HEK293 (cell line): ENCODE measurements at regions not wholly inside any gene's neighbourhood (a gene's known extent, or its start where the extent isn't known, plus 50 kb on each side); places are given as distances from the start of the nearest gene placed in this dataset.

ENCODE experiments used
- CTCF ChIA-PET: fragments of 350-600 bp; formaldehyde crosslinking; extraction: SDS; loops from one replicate; lab custom pipeline; 2021; ENCODE audit warnings: antibody characterized with exemption; lab: Yijun Ruan, JAX
- POLR2A ChIA-PET: fragments of 300-600 bp; formaldehyde crosslinking; extraction: SDS; loops from one replicate; lab custom pipeline; 2020; ENCODE audit warnings: antibody characterized with exemption, inconsistent platforms; lab: Yijun Ruan, JAX
- H3K27ac ChIP-seq: fragments of 200-500 bp; sonication (Bioruptor generic); 2 replicates; pipeline ENCODE4 v1.5.1; 2014; ENCODE audit warnings: low read depth, low read length, control low read depth, inconsistent platforms; ENCODE audit errors: extremely low read depth
- H3K36me3 ChIP-seq, 2 experiments: fragments of 200-500 bp in 1 of 2; sonication (Bioruptor generic) in 1 of 2; 1 replicate in 1 of 2; 2 replicates in 1 of 2; pipeline ENCODE4 v1.5.1; 2014 to 2017; ENCODE audit warnings: inconsistent platforms in 2 of 2, low read length in 2 of 2; ENCODE audit not compliant: control insufficient read depth in 2 of 2, insufficient read depth in 1 of 2
- H3K4me1 ChIP-seq: fragments of 200-500 bp; sonication (Bioruptor generic); 2 replicates; pipeline ENCODE4 v1.5.1; 2014; ENCODE audit warnings: mild to moderate bottlenecking, low read length, inconsistent platforms; ENCODE audit not compliant: control insufficient read depth, insufficient read depth
- H3K4me3 ChIP-seq: 2 replicates; pipeline ENCODE4 v1.5.1; 2011; ENCODE audit warnings: low read depth, mild to moderate bottlenecking, control low read depth, low read length, moderate library complexity
- H3K9me3 ChIP-seq: fragments of 200-500 bp; sonication (Bioruptor generic); 2 replicates; pipeline ENCODE4 v1.5.1; 2014; ENCODE audit warnings: low read depth, low read length, inconsistent platforms; ENCODE audit not compliant: control insufficient read depth, insufficient read depth
- BCL11B ChIP-seq: fragments of 450-650 bp; formaldehyde crosslinking; IDR thresholded peaks from 2 replicates; pipeline ENCODE4 v1.5.1; 2016; ENCODE audit warnings: low read depth, missing biosample characterization, missing genetic modification characterization
- GLI2 ChIP-seq: fragments of 450-650 bp; formaldehyde crosslinking; IDR thresholded peaks from 2 replicates; pipeline ENCODE4; 2017; ENCODE audit warnings: missing biosample characterization, missing genetic modification characterization, low read depth, borderline replicate concordance
- GLIS1 ChIP-seq: fragments of 450-650 bp; formaldehyde crosslinking; IDR thresholded peaks from 2 replicates; pipeline ENCODE4 v1.5.1; 2016; ENCODE audit warnings: missing biosample characterization, missing genetic modification characterization
- GLIS2 ChIP-seq: fragments of 450-650 bp; formaldehyde crosslinking; IDR thresholded peaks from 2 replicates; pipeline ENCODE4 v1.5.1; 2016; ENCODE audit warnings: missing biosample characterization, missing genetic modification characterization
- HOXD13 ChIP-seq: sonication (generic); formaldehyde crosslinking; IDR thresholded peaks from 2 replicates; pipeline ENCODE4 v1.8.0; 2022; ENCODE audit warnings: missing genetic modification reagents, borderline replicate concordance
- KLF16 ChIP-seq: fragments of 450-650 bp; formaldehyde crosslinking; IDR thresholded peaks from 2 replicates; pipeline ENCODE4 v1.5.1; 2017; ENCODE audit warnings: missing biosample characterization, missing genetic modification characterization
- SCRT1 ChIP-seq: fragments of 450-650 bp; formaldehyde crosslinking; IDR thresholded peaks from 2 replicates; pipeline ENCODE4 v1.5.1; 2016; ENCODE audit warnings: missing biosample characterization, missing genetic modification characterization, borderline replicate concordance
- SCRT2 ChIP-seq: fragments of 450-650 bp; formaldehyde crosslinking; IDR thresholded peaks from 2 replicates; pipeline ENCODE4 v1.5.1; 2016; ENCODE audit warnings: missing biosample characterization, missing genetic modification characterization
- SP2 ChIP-seq: fragments of 450-650 bp; formaldehyde crosslinking; IDR thresholded peaks from 2 replicates; pipeline ENCODE4 v1.5.1; 2016; ENCODE audit warnings: missing biosample characterization, missing genetic modification characterization
- ZFHX2 ChIP-seq: fragments of 450-650 bp; formaldehyde crosslinking; conservative IDR thresholded peaks from 2 replicates; pipeline ENCODE4 v1.5.1; 2016; ENCODE audit warnings: missing biosample characterization, missing genetic modification characterization
- ZFP37 ChIP-seq: fragments of 450-650 bp; formaldehyde crosslinking; IDR thresholded peaks from 2 replicates; pipeline ENCODE4 v1.5.1; 2016; ENCODE audit warnings: missing biosample characterization, missing genetic modification characterization
- ZNF10 ChIP-seq: fragments of 450-650 bp; formaldehyde crosslinking; IDR thresholded peaks from 2 replicates; pipeline ENCODE4 v1.5.1; 2017; ENCODE audit warnings: missing biosample characterization, missing genetic modification characterization
- ZNF2 ChIP-seq: fragments of 450-650 bp; formaldehyde crosslinking; IDR thresholded peaks from 2 replicates; pipeline ENCODE4 v1.5.1; 2016; ENCODE audit warnings: missing biosample characterization, missing genetic modification characterization
- ZNF239 ChIP-seq: fragments of 450-650 bp; formaldehyde crosslinking; IDR thresholded peaks from 2 replicates; pipeline ENCODE4 v1.5.1; 2016; ENCODE audit warnings: missing biosample characterization, missing genetic modification characterization
- ZNF248 ChIP-seq: fragments of 450-650 bp; formaldehyde crosslinking; IDR thresholded peaks from 2 replicates; pipeline ENCODE4 v1.5.1; 2017; ENCODE audit warnings: missing biosample characterization, missing genetic modification characterization
- ZNF629 ChIP-seq: fragments of 450-650 bp; formaldehyde crosslinking; IDR thresholded peaks from 2 replicates; pipeline ENCODE4 v1.5.1; 2017; ENCODE audit warnings: missing biosample characterization, missing genetic modification characterization
- ZNF670 ChIP-seq: fragments of 450-650 bp; formaldehyde crosslinking; IDR thresholded peaks from 2 replicates; pipeline ENCODE4 v1.5.1; 2016; ENCODE audit warnings: missing biosample characterization, missing genetic modification characterization, low read depth
- ZNF707 ChIP-seq: fragments of 450-650 bp; formaldehyde crosslinking; IDR thresholded peaks from 2 replicates; pipeline ENCODE4 v1.5.1; 2016; ENCODE audit warnings: missing biosample characterization, missing genetic modification characterization
- ZNF76 ChIP-seq: fragments of 450-650 bp; formaldehyde crosslinking; IDR thresholded peaks from 2 replicates; pipeline ENCODE4; 2016; ENCODE audit warnings: low read depth, missing biosample characterization, missing genetic modification characterization, borderline replicate concordance
- ZNF768 ChIP-seq: fragments of 450-650 bp; formaldehyde crosslinking; IDR thresholded peaks from 2 replicates; pipeline ENCODE4 v1.5.1; 2018; ENCODE audit warnings: missing biosample characterization, mild to moderate bottlenecking, missing genetic modification characterization
- TF ChIP-seq, protein P1 (sequence below): fragments of 450-650 bp; formaldehyde crosslinking; IDR thresholded peaks from 2 replicates; pipeline ENCODE4 v1.5.1; 2016; ENCODE audit warnings: missing biosample characterization, missing genetic modification characterization

DNA sequence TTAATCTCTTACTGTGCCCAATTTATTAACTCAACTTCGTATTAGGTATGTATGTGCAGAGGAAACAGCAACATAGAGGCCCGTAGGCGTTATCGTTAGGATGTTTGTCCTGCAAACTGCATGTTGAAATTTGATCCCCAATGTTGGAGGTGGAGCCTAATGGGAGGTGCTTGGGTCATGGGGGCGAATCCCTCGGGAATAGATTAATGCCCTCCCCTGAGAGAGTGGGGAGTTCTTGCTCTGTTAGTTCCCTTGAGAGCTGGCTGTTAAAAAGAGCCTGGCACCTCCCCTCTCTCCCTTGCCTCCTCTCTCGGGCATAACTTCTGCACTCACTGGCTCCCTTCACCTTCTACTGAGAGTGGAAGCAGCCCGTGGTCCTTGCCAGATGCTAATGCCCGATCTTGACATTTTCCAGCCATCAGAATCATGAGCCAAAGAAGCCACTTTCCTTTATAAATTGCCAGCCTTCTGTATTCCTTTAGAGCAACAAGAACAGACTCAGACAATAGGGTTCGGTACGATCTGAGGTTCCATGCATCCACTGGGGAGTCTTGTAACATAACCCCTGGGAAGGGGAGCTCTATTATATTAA, 149.0 kb upstream of the RAB4A start (continued):
- TF ChIP-seq ZNF2 (tag by site-specific recombination) (0 out of 2 replicates have a peak, but pooled peaks have one; percentile 18), ZNF248 (no peak), ZNF768 (tag by site-specific recombination) (no peak), ZFHX2 (peak; percentile 94), HOXD13 (CRISPR knock-in tag) (no peak), ZNF629 (tag by site-specific recombination) (no peak), ZNF670 (tag by site-specific recombination) (no peak), GLIS1 (tag by site-specific recombination) (peak; percentile 49; the same call in 1 of the 2 replicates), KLF16 (no peak)

DNA sequence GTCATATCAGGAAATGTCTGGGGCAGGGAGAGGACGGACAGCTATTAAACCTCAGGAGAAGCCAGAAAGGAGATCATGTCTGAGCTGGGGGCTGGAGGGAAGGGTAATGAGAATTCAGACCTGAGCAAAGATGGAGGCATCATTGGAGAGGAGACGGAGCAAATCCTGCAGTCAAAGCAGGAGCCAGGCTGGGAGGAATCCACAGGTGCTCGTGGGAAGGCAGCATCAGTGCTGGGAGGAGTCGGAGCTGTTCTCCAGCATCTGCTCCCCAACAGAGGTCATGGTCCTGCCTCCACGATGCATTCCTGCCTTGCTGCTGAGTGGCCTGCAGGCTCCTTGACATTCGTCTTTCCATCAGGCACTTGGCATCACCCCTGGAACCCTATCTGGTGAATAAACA, 148.3 kb upstream of the RAB4A start:
- ChIA-PET POLR2A (interaction anchor here (1.0 kb wide), 1 partner anchor 9 kb away, joined by 3 read pairs; no protein-coding TSS in a partner anchor), CTCF (interaction anchor here (1.8 kb wide), 1 partner anchor 105 kb away, joined by 5 read pairs; no protein-coding TSS in a partner anchor)
- no peak overlapping the region for H3K4me3 ChIP-seq
- H3K9me3 ChIP-seq, result no peaks in the 10 kb centered on the region
- H3K27ac ChIP-seq, result no peak overlapping the region
- no peaks in the 10 kb centered on the region for H3K36me3 ChIP-seq
- TF ChIP-seq SCRT2 (tag by site-specific recombination) (peak; percentile 86), SCRT1 (tag by site-specific recombination) (peak; percentile 91), ZNF76 (no peak), BCL11B (tag by site-specific recombination) (no peak)
- TF ChIP-seq, all 188 proteins: peak for 2
- H3K4me1 ChIP-seq, result peaks cover 4% of the 10 kb centered on the region; the same call in 1 of the 2 replicates

DNA sequence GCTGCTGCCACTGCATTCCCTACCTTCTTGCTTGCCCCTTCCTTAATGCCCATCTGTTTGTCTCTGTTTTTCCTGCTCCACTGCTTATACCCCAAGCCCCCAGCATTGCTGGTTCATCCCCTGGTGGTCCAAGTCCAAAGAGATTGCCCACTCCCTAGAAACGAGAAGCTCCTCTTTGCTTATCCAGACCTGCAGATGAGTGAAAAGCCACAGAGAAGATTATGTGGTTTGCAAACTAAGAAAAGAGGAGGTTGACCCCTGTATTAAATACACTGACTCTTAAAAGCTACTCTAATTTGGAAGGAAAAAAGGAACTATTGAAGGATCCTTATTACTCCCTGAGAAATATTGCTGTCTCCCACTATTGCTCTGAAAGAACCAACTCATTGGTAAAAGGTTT, 146.8 kb upstream of the RAB4A start:
- TF ChIP-seq ZNF707 (tag by site-specific recombination) (no peak), SP2 (tag by site-specific recombination) (no peak), SCRT2 (tag by site-specific recombination) (0 out of 2 replicates have a peak, but pooled peaks have one; percentile 2), ZFP37 (no peak), GLI2 (tag by site-specific recombination) (no peak), GLIS2 (tag by site-specific recombination) (no peak)
- POLR2A ChIA-PET, result no interaction called here
- CTCF ChIA-PET, result interaction anchor here (0.7 to 1.0 kb wide), 5 partner anchors 95 to 232 kb away, joined by 3 to 4 read pairs (median 3); no protein-coding TSS in a partner anchor
- 0 out of 2 replicates have a peak, but pooled peaks cover 2% of the 10 kb centered on the region for H3K4me1 ChIP-seq
- no peaks in the 10 kb centered on the region for H3K36me3 ChIP-seq
- H3K27ac ChIP-seq, result no peak overlapping the region
- no peak overlapping the region for H3K4me3 ChIP-seq
- no peaks in the 10 kb centered on the region for H3K9me3 ChIP-seq

DNA sequence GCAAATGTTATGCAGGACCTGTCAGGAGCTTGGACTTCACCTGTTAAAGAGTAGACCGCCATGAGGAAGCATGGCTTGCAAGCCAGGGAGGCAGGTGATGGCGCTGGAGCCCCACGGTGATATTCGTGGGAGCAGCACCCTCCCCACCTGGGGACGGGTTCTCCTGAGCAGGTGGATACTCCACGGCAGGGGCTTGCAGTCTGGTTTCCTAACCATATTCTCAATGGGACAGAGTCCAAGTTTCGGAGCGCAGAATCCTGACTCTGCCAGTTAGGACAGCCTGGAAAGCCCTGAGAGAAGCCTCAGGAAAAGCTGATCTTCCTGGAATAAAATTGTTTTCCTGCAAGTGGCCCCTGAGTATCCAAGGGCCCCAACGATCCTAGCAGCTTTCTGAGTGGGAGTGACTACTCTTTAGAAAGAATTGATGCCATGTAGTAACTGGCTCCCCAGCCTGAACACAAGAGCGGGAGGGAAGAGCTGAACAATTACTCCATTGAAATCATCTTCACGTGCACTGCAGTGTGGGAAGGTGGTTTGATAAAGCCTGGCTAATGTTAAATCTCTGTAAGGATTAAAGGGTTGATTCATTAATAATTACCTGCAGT, 146.3 kb upstream of the RAB4A start:
- TF ChIP-seq, protein P1, sequence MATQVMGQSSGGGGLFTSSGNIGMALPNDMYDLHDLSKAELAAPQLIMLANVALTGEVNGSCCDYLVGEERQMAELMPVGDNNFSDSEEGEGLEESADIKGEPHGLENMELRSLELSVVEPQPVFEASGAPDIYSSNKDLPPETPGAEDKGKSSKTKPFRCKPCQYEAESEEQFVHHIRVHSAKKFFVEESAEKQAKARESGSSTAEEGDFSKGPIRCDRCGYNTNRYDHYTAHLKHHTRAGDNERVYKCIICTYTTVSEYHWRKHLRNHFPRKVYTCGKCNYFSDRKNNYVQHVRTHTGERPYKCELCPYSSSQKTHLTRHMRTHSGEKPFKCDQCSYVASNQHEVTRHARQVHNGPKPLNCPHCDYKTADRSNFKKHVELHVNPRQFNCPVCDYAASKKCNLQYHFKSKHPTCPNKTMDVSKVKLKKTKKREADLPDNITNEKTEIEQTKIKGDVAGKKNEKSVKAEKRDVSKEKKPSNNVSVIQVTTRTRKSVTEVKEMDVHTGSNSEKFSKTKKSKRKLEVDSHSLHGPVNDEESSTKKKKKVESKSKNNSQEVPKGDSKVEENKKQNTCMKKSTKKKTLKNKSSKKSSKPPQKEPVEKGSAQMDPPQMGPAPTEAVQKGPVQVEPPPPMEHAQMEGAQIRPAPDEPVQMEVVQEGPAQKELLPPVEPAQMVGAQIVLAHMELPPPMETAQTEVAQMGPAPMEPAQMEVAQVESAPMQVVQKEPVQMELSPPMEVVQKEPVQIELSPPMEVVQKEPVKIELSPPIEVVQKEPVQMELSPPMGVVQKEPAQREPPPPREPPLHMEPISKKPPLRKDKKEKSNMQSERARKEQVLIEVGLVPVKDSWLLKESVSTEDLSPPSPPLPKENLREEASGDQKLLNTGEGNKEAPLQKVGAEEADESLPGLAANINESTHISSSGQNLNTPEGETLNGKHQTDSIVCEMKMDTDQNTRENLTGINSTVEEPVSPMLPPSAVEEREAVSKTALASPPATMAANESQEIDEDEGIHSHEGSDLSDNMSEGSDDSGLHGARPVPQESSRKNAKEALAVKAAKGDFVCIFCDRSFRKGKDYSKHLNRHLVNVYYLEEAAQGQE (tag by site-specific recombination), result no peak
- TF ChIP-seq ZNF239 (tag by site-specific recombination) (0 out of 2 replicates have a peak, but pooled peaks have one; percentile 59), ZNF10 (peak; percentile 37; the same call in 1 of the 2 replicates)
- Histone ChIP-seq H3K27ac (no peak overlapping the region), H3K36me3 (no peaks in the 10 kb centered on the region), H3K9me3 (no peaks in the 10 kb centered on the region), H3K4me1 (0 out of 2 replicates have a peak, but pooled peaks cover 2% of the 10 kb centered on the region), H3K4me3 (no peak overlapping the region)
- CTCF ChIA-PET, result interaction anchor here (0.7 to 1.0 kb wide), 4 partner anchors 8 to 231 kb away, joined by 3 to 4 read pairs (median 3); no protein-coding TSS in a partner anchor
- POLR2A ChIA-PET, result no interaction called here
